HG03139 (cell line): ENCODE measurements at regions not wholly inside any gene's neighbourhood (a gene's known extent, or its start where the extent isn't known, plus 50 kb on each side); places are given as distances from the start of the nearest gene placed in this dataset.

ENCODE experiments used
- ATAC-seq: cut with Tn5 transposase; IDR thresholded peaks from one replicate; pipeline ENCODE4 v1.9.1; 2021; ENCODE audit not compliant: unreplicated experiment

DNA sequence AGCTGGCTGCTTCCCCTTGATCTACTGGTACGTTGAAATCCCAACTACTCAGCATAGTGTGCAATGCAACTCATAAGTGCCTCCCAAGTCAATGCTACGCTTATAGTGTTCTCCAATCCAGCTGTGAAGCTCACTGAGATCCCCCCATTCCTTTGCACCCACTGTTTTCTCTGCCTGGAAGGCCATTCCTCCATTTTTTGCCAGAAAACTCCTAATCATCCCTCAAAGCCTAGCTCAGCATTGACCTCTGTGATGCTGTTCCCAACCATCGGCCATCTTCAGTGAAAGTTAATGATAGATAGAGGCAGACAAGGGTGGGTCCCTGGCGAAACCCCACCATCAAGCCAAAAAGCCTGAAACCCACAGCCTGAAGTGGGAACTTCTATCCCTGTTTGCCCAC is 211.0 kb downstream of the ENC1 start:
- ATAC-seq: no peak

DNA sequence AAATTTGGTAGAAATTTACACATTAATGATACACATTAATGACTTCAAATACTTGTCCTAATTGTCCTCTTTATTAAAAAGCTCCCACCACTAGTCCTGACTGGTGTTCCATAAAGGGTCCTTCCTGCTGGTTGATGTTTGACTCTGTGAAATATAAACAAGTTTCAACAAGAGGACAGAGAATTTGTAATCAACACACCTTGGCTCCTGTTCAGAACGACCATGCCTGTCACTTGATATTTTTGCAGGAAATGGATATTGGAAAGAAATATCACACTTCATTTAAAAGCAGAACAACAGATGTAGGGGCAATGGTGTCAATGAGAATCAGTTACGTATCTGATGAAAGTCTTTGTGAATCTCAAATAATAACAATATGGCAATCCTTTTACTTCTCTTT is 211.7 kb downstream of the ENC1 start:
- ATAC-seq: no peak

DNA sequence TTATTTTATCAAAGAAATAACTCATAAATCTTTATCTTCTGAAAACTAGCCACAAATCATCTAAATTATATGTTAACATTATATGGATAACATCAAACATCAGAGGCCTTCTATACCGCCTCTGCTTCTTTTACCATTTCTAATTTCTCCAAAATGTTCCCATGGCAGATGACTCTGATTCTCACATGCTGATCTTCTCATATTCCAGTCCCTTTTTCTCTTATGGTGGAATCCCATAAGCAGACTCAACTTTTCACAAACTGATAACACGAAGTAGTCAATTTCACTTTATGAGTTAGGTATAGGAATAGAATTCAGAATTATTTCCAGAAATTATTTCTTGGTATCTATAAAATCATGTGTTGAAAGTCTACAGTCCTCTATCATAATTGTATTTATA is 212.3 kb downstream of the ENC1 start:
- ATAC-seq: no peak

DNA sequence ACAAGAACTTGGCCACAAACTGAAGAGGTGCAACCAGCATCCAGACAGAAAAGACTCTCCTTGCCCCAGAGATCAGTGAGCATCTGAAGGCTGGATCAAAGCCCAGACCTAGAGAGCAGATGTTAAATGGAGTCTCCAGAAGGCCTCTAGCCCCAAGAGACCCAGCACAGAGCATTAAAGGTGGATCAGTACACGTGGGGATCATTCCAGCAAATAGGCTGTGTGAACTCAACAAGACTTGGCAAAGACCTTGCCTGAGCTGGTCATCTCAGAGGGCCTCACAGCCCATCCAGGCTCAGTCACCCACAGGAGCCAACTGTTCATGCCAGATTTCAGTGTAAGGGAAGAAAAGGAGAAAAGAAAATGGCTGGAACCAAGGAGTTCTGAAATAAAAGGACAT is 214.0 kb downstream of the ENC1 start:
- no peak for ATAC-seq

DNA sequence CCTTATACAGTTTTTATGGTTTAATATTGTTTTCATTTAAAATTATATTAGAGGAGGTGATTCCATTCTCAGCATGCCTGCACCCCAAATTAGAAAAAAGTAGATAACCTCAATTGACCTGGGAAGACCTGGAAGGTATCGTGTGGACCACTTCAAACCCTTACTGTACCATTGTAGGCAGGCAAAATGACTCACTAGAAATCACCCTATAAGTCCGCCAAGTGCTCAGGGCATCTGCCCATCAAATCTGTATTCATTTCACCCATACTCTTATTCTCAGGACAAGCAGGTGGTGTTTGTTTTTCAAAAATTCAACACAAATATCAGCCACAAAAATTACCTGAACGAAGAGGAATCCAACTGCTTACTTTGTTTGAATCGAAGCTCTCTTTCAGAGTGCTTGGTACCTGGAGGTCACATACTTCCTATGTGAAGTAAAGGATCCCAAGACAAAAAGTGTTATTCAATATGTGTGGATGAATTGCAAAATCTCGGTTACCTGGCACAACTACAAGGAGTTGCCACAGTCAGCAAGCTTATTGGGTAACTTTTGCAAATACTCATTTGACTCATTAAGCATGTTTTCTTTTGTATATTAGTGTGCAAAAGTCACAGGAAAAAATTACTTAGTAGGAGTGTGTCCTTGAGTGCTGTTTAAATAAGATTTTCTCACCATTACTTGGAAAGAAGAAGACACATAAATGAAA is 216.2 kb downstream of the ENC1 start:
- no peak for ATAC-seq

DNA sequence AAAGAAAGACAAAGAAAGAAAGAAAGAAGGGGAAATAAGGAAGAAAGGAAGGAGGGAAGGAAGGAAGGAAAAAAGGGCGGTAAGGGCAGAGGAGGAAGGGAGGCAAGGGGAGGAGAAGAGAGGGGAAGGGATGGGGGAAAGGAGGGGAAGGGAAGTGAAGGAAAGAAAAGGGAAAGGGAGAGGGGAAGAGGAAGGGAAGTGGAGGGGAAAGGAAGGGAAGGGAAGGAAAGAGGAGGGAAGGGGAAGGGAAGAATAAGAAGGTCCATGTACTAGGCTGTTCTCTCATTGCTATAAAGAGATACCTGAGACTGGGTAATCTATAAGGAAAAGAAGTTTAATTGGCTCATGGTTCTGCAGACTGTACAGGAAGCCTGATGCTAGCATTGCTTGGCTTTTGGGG is 217.1 kb downstream of the ENC1 start:
- no peak for ATAC-seq

DNA sequence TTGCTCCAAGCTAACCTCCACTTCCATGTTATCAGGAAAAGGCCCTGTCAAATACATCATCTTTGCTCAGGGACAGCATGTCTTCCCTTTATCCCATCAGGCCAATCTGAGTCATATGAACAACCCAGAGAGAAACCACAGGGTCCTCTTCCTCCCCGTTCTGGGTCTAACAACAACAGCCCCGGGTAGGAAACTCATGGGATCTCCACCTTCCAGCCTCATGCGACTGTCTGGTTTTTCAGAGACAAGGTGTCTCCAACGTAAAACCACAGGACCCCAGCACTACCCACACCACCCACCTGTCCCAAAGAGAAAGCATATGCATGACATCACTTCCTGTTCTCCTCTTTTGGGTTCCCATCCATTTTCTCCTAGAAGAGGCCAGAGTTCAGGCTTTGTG is 217.9 kb downstream of the ENC1 start:
- ATAC-seq: no peak

DNA sequence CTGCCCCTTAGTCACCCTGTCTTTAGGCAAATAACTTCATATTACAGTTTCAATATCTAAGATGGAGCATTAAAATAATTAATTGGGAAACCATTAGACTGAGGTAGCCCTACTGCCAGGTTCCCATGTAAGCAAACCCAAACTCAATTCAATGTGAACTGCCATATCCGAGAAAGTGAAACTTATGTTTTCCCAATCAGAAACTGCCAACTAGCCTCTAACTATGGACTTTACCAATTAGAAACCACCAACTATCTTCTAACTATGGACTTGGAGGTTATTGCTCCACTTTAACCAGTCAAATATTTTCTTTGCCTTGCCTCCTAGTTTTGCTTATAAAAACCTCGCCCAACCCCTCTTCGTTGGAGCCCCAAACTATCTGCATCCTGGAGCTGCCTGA is 218.5 kb downstream of the ENC1 start:
- no peak for ATAC-seq

DNA sequence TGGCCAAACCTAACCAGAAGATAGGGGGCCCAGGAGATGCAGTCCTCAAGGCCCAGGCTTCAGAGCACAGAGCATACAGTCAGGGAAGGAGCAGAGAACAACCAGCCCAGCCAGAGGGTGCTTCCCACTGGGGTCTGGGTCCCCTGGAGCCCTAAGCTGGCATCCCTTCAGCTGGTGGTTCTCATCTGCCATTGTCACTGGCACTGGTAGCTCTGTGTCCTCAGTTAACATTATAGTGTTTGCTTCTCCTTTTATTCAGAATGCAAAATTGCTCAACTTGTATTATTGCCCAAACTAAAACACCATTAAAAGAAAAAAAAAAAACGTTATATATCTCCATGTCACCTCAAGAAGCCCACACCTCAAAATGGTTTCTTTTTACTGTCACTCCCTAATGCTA is 219.2 kb downstream of the ENC1 start:
- no peak for ATAC-seq

DNA sequence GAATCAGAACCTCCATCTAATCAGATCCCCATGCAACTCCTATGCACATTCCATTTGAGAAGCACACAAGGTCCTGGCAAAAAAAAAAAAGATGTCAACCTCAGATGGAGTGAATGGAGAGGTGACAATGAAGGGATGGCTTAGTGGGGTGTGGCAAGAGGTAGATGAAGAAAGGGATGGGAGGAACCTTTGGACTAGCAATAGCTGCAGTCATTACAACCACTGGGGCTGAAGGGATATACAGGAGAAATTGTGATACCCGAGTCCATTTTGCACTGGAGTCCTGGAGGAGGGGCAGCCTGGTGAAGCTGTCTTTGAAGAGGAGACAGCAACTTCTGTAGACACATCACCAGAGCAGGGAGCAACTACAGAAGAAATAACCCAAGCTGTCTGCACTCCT is 219.6 kb downstream of the ENC1 start:
- no peak for ATAC-seq

DNA sequence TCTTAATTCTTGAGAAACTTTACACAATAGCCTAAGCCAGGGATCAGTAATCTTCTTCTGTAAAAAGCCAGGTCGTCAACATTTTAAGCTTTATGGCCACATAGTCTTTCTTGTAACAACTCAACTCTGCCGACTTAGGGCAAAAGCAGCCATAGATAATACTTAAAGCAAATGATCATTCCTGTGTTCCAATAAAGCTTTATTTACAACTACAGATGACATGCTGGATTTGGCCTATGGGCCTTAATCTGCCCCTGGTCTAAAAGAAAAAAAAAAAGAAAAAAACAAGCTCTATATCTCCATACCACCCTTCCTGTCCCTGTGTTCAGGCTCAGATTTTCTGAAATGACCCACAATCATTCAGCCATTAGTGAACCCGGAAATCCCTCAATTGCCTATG is 220.3 kb downstream of the ENC1 start:
- ATAC-seq: no peak

DNA sequence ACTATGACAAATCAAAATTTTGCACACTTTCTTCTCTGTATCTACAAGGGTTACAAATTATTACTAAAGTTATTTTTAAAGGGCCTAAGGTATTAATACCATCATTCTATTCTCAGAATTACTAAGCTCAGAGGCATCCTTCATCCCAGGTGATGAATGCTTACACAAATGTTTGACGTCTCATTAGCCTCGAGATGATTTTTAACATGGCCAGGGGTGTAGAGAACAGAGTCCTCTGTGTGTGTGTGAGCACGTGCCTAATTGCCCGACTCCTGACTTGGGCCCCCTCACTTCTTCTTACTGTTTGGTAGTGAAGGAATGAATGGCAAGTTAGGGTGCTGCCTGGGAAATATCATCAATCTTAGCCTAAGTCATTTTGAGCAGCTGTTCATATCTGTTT is 221.1 kb downstream of the ENC1 start:
- ATAC-seq: no peak

DNA sequence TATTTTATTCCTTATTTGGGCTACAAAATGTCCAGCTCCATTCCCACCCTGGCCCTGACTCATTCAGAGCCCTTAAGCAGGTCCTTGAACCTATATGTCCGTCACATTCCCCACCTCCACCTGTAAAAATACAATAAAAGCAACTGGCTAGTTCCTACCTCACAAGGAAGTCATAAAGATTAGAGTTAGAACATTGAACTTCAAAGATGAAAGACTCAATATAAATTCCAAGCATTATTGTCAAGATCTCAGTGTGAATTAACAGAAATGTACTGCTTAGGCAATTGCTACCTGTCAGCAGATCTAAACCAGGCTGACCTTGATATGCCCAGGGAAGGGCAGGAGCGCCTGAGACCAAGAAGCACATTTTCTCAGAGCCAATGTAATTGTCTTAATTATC is 221.8 kb downstream of the ENC1 start:
- ATAC-seq: no peak

DNA sequence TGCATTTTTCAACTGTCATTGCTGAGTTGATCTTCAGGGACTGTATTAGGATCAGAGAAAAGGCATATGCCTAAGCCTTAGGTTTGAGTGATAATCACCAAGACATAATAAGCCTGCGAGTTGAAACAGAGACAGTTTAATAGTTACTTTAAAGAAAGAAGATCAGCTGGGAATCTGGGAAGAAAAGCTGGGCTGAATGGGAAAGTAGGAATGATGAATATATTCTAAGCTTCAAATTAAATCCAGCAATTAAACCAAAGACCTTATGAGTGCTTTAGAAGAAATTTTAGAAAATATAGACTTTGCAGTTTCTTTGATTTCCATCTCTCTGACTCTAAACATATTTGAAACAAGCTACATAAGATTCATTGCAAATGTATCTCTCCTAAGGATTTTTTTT is 222.3 kb downstream of the ENC1 start:
- ATAC-seq: no peak

DNA sequence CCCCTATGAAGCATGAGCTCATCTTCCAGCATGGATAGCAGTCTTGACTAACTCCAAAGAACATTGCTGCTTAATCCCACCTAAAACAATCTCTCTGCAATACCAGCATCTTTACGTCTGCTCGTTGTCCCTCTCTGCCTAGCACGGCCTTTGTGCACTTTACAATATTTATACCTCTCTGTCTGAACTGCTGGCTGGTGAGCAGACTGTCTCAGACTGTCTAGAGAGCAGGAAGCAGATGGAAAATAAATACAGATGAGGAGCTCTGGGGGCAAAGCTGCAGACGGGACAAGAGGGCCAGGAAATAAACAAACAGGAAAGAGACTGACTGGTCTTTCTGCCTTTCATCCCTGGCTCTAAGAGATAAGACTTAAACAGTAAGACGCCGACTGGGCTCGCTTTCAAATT is 224.8 kb downstream of the ENC1 start:
- no peak for ATAC-seq

DNA sequence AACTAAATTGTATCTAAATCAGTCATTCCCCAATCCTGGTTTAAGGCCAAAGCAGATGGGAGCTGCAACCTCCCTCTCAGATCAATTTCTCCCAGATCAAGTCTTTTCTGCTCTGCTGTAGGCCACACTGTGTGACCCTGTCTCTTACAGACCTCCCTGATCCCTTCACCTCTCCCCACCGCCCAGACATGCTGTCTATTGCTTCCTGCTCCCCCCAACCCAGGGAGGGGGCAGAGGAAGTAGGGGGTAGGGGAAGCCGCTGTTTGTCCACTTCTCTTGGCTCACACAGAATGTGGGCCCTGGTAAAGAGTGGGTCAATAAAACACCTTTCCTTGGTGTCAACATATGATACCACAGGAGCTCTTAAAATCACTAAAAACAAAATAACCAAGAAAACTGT is 226.3 kb downstream of the ENC1 start:
- ATAC-seq: no peak

DNA sequence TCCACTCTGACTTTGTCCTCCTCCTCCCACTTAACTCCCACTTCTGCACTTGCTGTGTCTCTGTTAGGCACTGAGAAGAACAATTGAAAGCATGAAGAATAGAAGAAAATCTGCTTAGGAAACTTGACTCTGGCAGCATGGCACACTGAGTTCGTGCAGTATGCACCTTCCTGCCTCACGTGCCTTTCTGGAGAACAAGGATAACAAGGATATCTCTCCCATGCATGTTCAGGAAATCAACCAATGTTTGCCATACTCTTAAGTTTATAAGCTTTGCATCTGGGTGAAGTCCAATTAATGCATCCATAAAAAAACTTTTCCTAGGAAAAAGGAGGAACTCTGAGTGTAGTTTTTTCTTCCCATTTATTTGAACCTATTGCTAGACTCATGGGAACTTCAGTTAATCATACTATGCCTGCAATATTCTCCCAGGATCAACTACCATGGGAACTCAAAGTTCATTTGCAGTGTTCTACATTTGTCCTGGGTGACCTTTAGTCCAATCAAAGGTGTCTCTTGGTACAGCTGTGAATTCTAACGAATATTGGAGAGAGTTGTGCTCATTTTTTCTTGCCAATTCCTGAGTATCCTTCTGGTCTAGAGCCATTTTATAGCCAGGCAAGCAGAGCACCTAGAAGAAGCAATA is 227.0 kb downstream of the ENC1 start:
- ATAC-seq: no peak

DNA sequence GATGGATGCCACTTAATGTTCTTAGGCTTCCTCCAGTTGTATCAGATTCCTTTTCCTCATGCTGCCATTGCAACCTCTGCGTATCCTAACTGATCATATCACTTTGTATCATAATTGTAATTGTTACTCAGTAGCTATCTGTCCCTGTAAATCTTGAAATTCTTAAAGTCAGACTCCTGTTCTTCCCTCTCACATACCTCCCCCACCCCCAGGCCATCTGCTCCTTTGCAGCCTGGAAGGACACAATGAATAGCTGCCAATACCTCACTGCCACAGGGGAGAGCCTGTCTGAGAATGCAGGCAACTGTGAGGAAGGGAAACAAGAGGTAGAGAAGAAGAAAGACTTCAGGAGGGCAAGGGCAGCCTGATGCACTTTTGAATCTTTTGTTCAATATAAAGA is 228.5 kb downstream of the ENC1 start:
- ATAC-seq: no peak

DNA sequence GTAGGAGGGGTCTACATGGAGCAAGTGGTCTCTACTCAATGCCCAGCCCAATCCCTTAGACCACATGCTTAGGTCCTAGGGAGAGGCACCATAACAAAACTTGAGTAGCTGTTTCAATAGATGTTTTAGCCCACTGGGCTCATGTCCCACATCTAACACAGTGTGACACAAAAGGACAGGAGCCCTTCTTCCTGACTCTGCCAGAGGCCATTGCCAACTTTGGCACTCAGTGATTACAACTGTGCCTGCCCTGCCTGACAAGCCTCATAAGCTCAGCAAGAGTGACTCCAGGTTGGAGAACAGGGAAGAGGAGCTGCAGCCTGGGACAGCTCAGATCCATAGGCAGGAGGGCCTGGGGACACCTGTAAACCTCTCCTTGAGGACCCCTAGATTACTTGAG is 230.8 kb downstream of the ENC1 start:
- ATAC-seq: no peak

DNA sequence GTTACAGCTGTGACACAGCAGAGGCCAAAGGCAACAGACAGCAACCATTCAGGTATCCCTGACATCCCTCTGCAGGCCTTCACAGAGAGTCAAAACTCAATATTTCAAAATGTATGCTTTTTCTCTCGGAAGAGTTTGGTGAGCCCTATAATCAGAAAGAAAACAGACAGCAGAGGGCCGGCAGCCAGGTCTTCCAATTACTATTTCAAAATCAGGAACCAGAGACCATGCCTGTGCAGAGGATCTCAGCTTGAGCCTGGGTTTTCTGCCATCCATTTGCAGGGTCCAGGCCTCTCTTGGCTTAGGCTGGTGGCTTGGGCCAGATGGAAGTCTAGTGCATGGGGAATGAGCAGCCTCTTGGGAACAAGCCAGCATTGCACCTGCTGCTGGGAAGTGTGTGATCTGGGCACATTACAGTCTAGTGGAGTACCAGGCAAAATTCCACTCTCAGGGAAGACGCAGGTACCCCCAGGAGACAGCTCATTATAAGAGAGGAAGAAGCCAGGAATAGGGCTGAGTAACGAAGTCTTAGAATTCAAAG is 231.3 kb downstream of the ENC1 start:
- no peak for ATAC-seq

DNA sequence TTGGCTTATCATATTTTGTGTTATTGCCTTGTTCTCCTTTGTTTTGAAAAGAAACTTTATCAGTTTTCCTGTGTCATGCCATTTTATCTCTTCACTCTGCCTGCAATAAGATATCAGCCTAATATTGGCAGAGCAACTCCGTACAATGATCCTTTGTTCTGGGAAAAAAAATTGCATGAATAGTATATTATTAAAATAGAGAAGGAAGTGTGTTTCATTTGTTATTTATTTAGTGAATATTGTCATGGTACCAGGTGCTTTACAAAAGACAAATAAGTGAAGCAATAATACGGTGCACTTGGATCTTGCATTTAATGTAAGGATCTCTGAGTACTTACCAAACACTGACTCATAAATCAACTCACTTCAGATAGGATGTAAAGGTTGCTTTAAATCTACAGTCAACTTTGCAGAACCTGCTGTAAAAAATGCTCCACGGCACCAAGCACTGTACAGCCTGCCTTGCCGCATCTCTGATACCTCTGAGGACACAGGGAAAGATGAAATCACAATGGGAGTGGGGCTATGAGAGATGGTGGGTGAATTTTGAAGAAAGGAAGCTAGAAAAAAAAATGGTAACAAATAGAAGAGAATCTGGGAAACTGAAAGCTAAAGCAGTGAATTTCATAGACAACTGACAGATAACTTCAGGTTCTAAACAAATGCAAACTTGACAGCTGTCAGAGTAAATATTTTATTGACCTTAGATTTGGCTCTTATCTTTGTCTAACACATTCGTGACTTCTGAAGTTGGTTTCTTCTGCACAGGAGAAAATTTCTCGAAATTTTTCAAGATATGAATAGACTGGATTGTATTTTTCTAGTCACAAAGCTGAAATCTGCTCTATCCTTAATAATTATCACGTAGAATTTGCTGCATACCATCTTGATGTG is 232.1 kb downstream of the ENC1 start:
- no peak for ATAC-seq

DNA sequence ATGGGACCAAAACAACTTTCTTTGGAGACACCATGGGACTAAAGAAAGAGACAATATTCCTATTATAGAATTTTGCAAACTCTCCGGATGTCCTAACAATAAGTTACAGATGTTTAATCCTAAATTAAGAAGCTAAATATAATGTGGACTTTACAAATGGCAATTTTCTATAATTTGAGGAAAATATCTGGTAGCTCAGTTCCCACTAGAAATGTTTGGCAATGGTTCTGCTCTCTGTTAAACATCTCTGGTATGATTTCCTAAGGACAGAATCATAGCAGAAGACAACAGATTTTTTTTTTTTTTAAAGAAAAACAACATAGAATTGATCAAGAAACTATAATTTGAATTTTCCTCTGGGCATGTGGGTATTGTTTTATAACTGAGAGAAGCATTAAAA is 232.8 kb downstream of the ENC1 start:
- no peak for ATAC-seq
